ENCODE measurements at regions not wholly inside any gene's neighbourhood (a gene's known extent, or its start where the extent isn't known, plus 50 kb on each side); places are given as distances from the start of the nearest gene placed in this dataset.

GRCh38 chr6:114733596-114733995 lies 390.8 kb upstream of the HS3ST5 start:
- 0% methylated on average over 1 of the region's 1 CpG for WGBS (ENCODE audit: insufficient coverage, insufficient replicate concordance, low lambda C conversion rate, missing lambda C conversion rate)
- ChIA-PET CTCF (interaction anchor here (1.7 kb wide), 1 partner anchor 15 kb away, joined by 4 read pairs; no protein-coding TSS in a partner anchor), RAD21 (ENCODE audit: unreplicated experiment) (interaction anchor here (1.6 kb wide), 1 partner anchor 15 kb away, joined by 4 read pairs; no protein-coding TSS in a partner anchor), POLR2A (no interaction called here), SMC1A (ENCODE audit: uncharacterized antibody, unreplicated experiment) (interaction anchor here (0.7 kb wide), 3 partner anchors 14 to 1781 kb away, joined by 3 to 4 read pairs (median 3); no protein-coding TSS in a partner anchor)
- no peaks in the 10 kb centered on the region for H4K20me1 ChIP-seq (ENCODE audit: control insufficient read depth, insufficient read depth)
- BruUV-seq (replicated peaks) = no TSS peak
- DNase-seq (ENCODE audit: low read depth, low spot score) = no peak
- intact Hi-C loops (cut with micrococcal nuclease; ENCODE audit: unreplicated experiment) (no loop called here), in situ Hi-C loops (cut with MboI) (no loop called here)
- H3K27me3 ChIP-seq (replicated peaks in 1 of 2; ENCODE audit: control insufficient read depth in 2 of 2, insufficient read depth in 2 of 2, low read length in 1 of 2) = no peaks in the 10 kb centered on the region
- no peak overlapping the region for H3K4me2 ChIP-seq (ENCODE audit: control insufficient read depth, insufficient read depth)
- H3K4me3 ChIP-seq = no peak overlapping the region
- no peak overlapping the region for H3K27ac ChIP-seq (ENCODE audit: control insufficient read depth, insufficient read depth)
- no peaks in the 10 kb centered on the region for H3K36me3 ChIP-seq (ENCODE audit: control insufficient read depth in 2 of 2, insufficient read depth in 2 of 2, low read length in 1 of 2)
- H2AFZ ChIP-seq (ENCODE audit: control insufficient read depth, low read depth, low read length) = no peak overlapping the region
- no peaks in the 10 kb centered on the region for H3K4me1 ChIP-seq (ENCODE audit: control insufficient read depth, insufficient read depth, low read length)
- no peaks in the 10 kb centered on the region for H3K9me3 ChIP-seq (replicated peaks; ENCODE audit: control insufficient read depth, insufficient read depth, low read length)
- no peaks in the 10 kb centered on the region for H3K79me2 ChIP-seq (ENCODE audit: control insufficient read depth, insufficient read depth, low read length)
- no peak overlapping the region for H3K9ac ChIP-seq (ENCODE audit: control insufficient read depth, insufficient read depth, low read length)
- FAIRE-seq = no peak
- no peak for ATAC-seq
- TF ChIP-seq, protein P1, sequence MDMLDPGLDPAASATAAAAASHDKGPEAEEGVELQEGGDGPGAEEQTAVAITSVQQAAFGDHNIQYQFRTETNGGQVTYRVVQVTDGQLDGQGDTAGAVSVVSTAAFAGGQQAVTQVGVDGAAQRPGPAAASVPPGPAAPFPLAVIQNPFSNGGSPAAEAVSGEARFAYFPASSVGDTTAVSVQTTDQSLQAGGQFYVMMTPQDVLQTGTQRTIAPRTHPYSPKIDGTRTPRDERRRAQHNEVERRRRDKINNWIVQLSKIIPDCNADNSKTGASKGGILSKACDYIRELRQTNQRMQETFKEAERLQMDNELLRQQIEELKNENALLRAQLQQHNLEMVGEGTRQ (IDR thresholded peaks at IDR 0.05; ENCODE audit: borderline replicate concordance, low read depth, low read length) = no peak
- TF ChIP-seq, protein P2, sequence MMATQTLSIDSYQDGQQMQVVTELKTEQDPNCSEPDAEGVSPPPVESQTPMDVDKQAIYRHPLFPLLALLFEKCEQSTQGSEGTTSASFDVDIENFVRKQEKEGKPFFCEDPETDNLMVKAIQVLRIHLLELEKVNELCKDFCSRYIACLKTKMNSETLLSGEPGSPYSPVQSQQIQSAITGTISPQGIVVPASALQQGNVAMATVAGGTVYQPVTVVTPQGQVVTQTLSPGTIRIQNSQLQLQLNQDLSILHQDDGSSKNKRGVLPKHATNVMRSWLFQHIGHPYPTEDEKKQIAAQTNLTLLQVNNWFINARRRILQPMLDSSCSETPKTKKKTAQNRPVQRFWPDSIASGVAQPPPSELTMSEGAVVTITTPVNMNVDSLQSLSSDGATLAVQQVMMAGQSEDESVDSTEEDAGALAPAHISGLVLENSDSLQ (IDR thresholded peaks at IDR 0.05) = no peak
- TF ChIP-seq NBN (IDR thresholded peaks at IDR 0.05) = no peak
- TF ChIP-seq RB1 (IDR thresholded peaks at IDR 0.05; ENCODE audit: borderline replicate concordance) = no peak
- TF ChIP-seq SREBF2 (IDR thresholded peaks at IDR 0.05; ENCODE audit: low read length) = no peak
- TF ChIP-seq ZNF24 (IDR thresholded peaks at IDR 0.05) = no peak
- TF ChIP-seq PML (IDR thresholded peaks at IDR 0.05; ENCODE audit: low read length) = no peak
- no peak for TF ChIP-seq CTCF (IDR thresholded peaks at IDR 0.05 in 2 of 3, conservative IDR thresholded peaks at IDR 0.05 in 1 of 3; ENCODE audit: control insufficient read depth in 2 of 3, extremely low read depth in 1 of 3, insufficient read depth in 1 of 3, low read depth in 3 of 3, low read length in 3 of 3)
- no peak for TF ChIP-seq CBFB (IDR thresholded peaks at IDR 0.05; ENCODE audit: low read depth)
- no peak for TF ChIP-seq ZSCAN29 (IDR thresholded peaks at IDR 0.05)
- TF ChIP-seq, protein P3, sequence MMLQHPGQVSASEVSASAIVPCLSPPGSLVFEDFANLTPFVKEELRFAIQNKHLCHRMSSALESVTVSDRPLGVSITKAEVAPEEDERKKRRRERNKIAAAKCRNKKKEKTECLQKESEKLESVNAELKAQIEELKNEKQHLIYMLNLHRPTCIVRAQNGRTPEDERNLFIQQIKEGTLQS (IDR thresholded peaks at IDR 0.05; ENCODE audit: borderline replicate concordance, extremely low read depth, low read depth, low read length) = no peak
- TF ChIP-seq ZBTB11 (CRISPR knock-in tag; IDR thresholded peaks at IDR 0.05) = no peak
- TF ChIP-seq KDM1A (IDR thresholded peaks at IDR 0.05; ENCODE audit: borderline replicate concordance) = no peak
- TF ChIP-seq CBX3 (IDR thresholded peaks at IDR 0.05; ENCODE audit: borderline replicate concordance, low read depth) = no peak
- no peak for TF ChIP-seq ELK1 (IDR thresholded peaks at IDR 0.05; ENCODE audit: low read depth, low read length)
- no peak for TF ChIP-seq SIN3A (IDR thresholded peaks at IDR 0.05; ENCODE audit: low read depth, low read length)
